K562 (cell line): ENCODE measurements at regions not wholly inside any gene's neighbourhood (a gene's known extent, or its start where the extent isn't known, plus 50 kb on each side); places are given as distances from the start of the nearest gene placed in this dataset.

Experiments
- ATAC-seq: fragments of 200-7000 bp; cut with Tn5 transposase; 3 replicates; pipeline ENCODE4 v1.9.1; 2020; ENCODE audit warnings: moderate library complexity
- BruUV-seq: library from RNA; stranded (reverse); fragments of 400-500 nt; replicated peaks from 2 replicates; lab custom pipeline; 2021; lab: Mats Ljungman, UMichigan
- CTCF ChIA-PET: fragments of 300-600 bp; formaldehyde crosslinking; extraction: SDS; loops from one replicate; lab custom pipeline; 2021; ENCODE audit warnings: low intra/inter-chr PET ratio; lab: Yijun Ruan, JAX
- POLR2A ChIA-PET: fragments of 300-600, 350-650 bp; sonication (Branson Sonifier 250); formaldehyde crosslinking; extraction: SDS; loops from one replicate; lab custom pipeline; 2021; ENCODE audit warnings: antibody characterized with exemption, inconsistent platforms; lab: Yijun Ruan, JAX
- DNase-seq, 4 experiments: peaks; one replicate each; pipeline versions ENCODE4 v3.0.0 to v3.0.0-alpha.2; 2011 to 2018; ENCODE audit warnings: low spot score in 3 of 4, mixed read lengths in 3 of 4; ENCODE audit errors: extremely low read depth in 1 of 4
- FAIRE-seq: peaks from 2 replicates; lab custom pipeline; 2011; peaks lifted over from hg19 to GRCh38; lab: Jason Lieb, UNC
- H2AFZ ChIP-seq: 2 replicates; pipeline ENCODE4 v1.6.0; 2011; ENCODE audit warnings: low read depth, low read length, control low read depth, inconsistent platforms
- H3K27ac ChIP-seq: fragments of 200-600 bp; 3 replicates; pipeline ENCODE4 v1.8.0; 2011; ENCODE audit warnings: low read depth, mild to moderate bottlenecking, control low read depth, inconsistent platforms, low read length, moderate library complexity, mixed read lengths; ENCODE audit errors: extremely low read depth
- H3K27me3 ChIP-seq, 2 experiments: fragments of 300-600 bp in 1 of 2; 2 replicates in 1 of 2; 3 replicates in 1 of 2; pipeline versions ENCODE4 v1.6.0 to v1.8.0; 2011; ENCODE audit warnings: inconsistent platforms in 2 of 2, low read length in 2 of 2, mild to moderate bottlenecking in 1 of 2, mixed read lengths in 1 of 2, moderate library complexity in 1 of 2; ENCODE audit not compliant: control insufficient read depth in 2 of 2, insufficient read depth in 2 of 2
- H3K36me3 ChIP-seq: fragments of 300-600 bp; 3 replicates; pipeline ENCODE4 v1.8.0; 2011; ENCODE audit warnings: mild to moderate bottlenecking, low read length, inconsistent platforms; ENCODE audit not compliant: control insufficient read depth, insufficient read depth
- H3K4me1 ChIP-seq, 2 experiments: fragments of 200-600 bp in 1 of 2; replicated peaks in 1 of 2; 2 replicates in 1 of 2; 3 replicates in 1 of 2; pipeline versions ENCODE4 v1.5.1 to v1.8.0; 2011; ENCODE audit warnings: inconsistent platforms in 2 of 2, low read length in 2 of 2, mild to moderate bottlenecking in 1 of 2, mixed read lengths in 1 of 2, moderate library complexity in 1 of 2; ENCODE audit not compliant: control insufficient read depth in 2 of 2, insufficient read depth in 2 of 2
- H3K4me2 ChIP-seq: 2 replicates; pipeline ENCODE4 v1.6.1; 2011; ENCODE audit warnings: low read length, control low read depth, inconsistent platforms, mixed read lengths; ENCODE audit not compliant: insufficient read depth
- H3K4me3 ChIP-seq: fragments of 200-600 bp; sonication (generic), shearing (Covaris generic); 2 replicates; pipeline ENCODE4 v1.5.1; 2016; ENCODE audit warnings: control low read depth, inconsistent platforms
- H3K79me2 ChIP-seq: fragments of 200-600 bp; 3 replicates; pipeline ENCODE4 v1.8.0; 2011; ENCODE audit warnings: low read length, inconsistent platforms; ENCODE audit not compliant: control insufficient read depth, insufficient read depth
- H3K9ac ChIP-seq, 2 experiments: 2 replicates each; pipeline versions ENCODE4 v1.6.0 to v1.6.1; 2011; ENCODE audit warnings: low read depth in 2 of 2, low read length in 2 of 2, control low read depth in 1 of 2, inconsistent platforms in 1 of 2, mild to moderate bottlenecking in 1 of 2, mixed read lengths in 1 of 2; ENCODE audit not compliant: insufficient read depth in 1 of 2
- H3K9me1 ChIP-seq: one replicate; pipeline ENCODE4 v1.6.0; 2011; ENCODE audit warnings: inconsistent platforms, mild to moderate bottlenecking, low read length, moderate library complexity; ENCODE audit not compliant: control insufficient read depth, insufficient read depth
- H3K9me3 ChIP-seq: replicated peaks from 2 replicates; pipeline ENCODE4 v1.5.1; 2011; ENCODE audit warnings: low read depth, low read length, inconsistent platforms; ENCODE audit not compliant: control insufficient read depth, insufficient read depth
- H4K20me1 ChIP-seq: replicated peaks from 2 replicates; pipeline ENCODE4 v1.6.1; 2011; ENCODE audit warnings: low read length, inconsistent platforms, mixed read lengths; ENCODE audit not compliant: control insufficient read depth, insufficient read depth
- GATA2 ChIP-seq: sonication (generic); formaldehyde crosslinking; IDR thresholded peaks from 2 replicates; pipeline ENCODE4 v1.4.0; 2020; ENCODE audit warnings: mild to moderate bottlenecking, missing genetic modification reagents
- HNRNPH1 ChIP-seq: fragments of 200-400 bp; formaldehyde crosslinking; optimal IDR thresholded peaks from 2 replicates; pipeline ENCODE3; 2017; ENCODE audit warnings: low read depth, mild to moderate bottlenecking, low read length, moderate library complexity
- JUNB ChIP-seq: fragments of 450-650 bp; formaldehyde crosslinking; conservative IDR thresholded peaks from 2 replicates; pipeline ENCODE4 v1.4.0; 2020; ENCODE audit warnings: mild to moderate bottlenecking
- SMAD3 ChIP-seq: fragments of 450-650 bp; formaldehyde crosslinking; conservative IDR thresholded peaks from 2 replicates; pipeline ENCODE4 v1.4.0; 2020; ENCODE audit warnings: mild to moderate bottlenecking
- SMARCE1 ChIP-seq: fragments of 450-650 bp; IDR thresholded peaks from 2 replicates; pipeline ENCODE4 v1.7.1; 2016; ENCODE audit warnings: mild to moderate bottlenecking
- WGBS: fragments of 100-300 bp; shearing (Covaris generic); methylation state at CpG from one replicate; pipeline ENCODE4 v1.1.6; 2016; ENCODE audit warnings: low coverage, mixed read lengths; ENCODE audit not compliant: insufficient coverage; ENCODE audit errors: missing lambda C conversion rate; 5-methylcytosine and 5-hydroxymethylcytosine counted together
- in situ Hi-C: fragments of 300-500 bp; cut with MboI; formaldehyde crosslinking; loops from 4 replicates; pipeline ENCODE4 v1.15.0; 2018; ENCODE audit warnings: inconsistent platforms, mixed read lengths
- intact Hi-C: fragments of 100-400 bp; cut with micrococcal nuclease; formaldehyde crosslinking; loops from 2 replicates; pipeline ENCODE4 v1.14.2; 2022
- TF ChIP-seq, protein P1 (sequence below): fragments of 250-450 bp; sonication (Bioruptor Pico); IDR thresholded peaks from 2 replicates; pipeline ENCODE4 v1.5.0; 2021
- TF ChIP-seq, protein P2 (sequence below): sonication (generic); formaldehyde crosslinking; IDR thresholded peaks from 2 replicates; pipeline ENCODE4 v1.8.1; 2023; ENCODE audit warnings: mild to moderate bottlenecking, missing genetic modification reagents

DNA sequence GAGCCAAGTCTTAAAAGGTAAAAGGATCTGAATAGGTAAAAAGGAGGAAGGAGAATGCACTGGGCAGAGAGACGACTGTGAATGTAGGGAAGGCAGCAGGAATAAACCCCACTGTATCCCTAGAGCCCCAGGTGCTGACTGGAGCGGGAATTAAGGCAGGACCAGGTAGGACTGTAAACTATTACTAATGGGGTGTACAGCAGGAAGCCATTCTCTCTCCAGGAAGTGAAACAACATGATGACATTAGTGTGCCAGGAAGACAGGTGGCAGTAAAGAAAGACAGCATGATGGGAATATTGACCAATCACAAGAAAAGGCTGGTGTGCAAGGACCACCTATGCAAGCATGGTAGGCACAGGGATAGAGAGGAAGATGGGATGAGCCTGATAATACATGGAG lies 433.0 kb downstream of the DNAH5 start:
- intact Hi-C loops = no loop called here
- no peak for ATAC-seq
- in situ Hi-C loops = no loop called here
- no peaks in the 10 kb centered on the region for H3K36me3 ChIP-seq
- H3K9ac ChIP-seq = no peak overlapping the region
- no peak for DNase-seq
- FAIRE-seq = no peak
- ChIA-PET POLR2A (no interaction called here), CTCF (no interaction called here)
- no peaks in the 10 kb centered on the region for H3K9me3 ChIP-seq
- H3K4me2 ChIP-seq = no peak overlapping the region
- no peaks in the 10 kb centered on the region for H4K20me1 ChIP-seq
- WGBS = 0% methylated on average over 2 of the region's 2 CpGs
- no TSS peak for BruUV-seq
- no peak overlapping the region for H2AFZ ChIP-seq
- no peaks in the 10 kb centered on the region for H3K79me2 ChIP-seq
- H3K4me3 ChIP-seq = no peak overlapping the region
- no peaks in the 10 kb centered on the region for H3K9me1 ChIP-seq
- no peaks in the 10 kb centered on the region for H3K4me1 ChIP-seq
- H3K27ac ChIP-seq = no peak overlapping the region
- no peaks in the 10 kb centered on the region for H3K27me3 ChIP-seq
- no peak for TF ChIP-seq HNRNPH1
- no peak for TF ChIP-seq SMARCE1
- TF ChIP-seq, protein P1, sequence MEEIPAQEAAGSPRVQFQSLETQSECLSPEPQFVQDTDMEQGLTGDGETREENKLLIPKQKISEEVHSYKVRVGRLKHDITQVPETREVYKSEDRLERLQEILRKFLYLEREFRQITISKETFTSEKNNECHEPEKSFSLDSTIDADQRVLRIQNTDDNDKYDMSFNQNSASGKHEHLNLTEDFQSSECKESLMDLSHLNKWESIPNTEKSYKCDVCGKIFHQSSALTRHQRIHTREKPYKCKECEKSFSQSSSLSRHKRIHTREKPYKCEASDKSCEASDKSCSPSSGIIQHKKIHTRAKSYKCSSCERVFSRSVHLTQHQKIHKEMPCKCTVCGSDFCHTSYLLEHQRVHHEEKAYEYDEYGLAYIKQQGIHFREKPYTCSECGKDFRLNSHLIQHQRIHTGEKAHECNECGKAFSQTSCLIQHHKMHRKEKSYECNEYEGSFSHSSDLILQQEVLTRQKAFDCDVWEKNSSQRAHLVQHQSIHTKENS = no peak
- TF ChIP-seq GATA2 (CRISPR knock-in tag) = no peak
- no peak for TF ChIP-seq JUNB (CRISPR knock-in tag)
- TF ChIP-seq SMAD3 (CRISPR knock-in tag) = no peak
- TF ChIP-seq, protein P2, sequence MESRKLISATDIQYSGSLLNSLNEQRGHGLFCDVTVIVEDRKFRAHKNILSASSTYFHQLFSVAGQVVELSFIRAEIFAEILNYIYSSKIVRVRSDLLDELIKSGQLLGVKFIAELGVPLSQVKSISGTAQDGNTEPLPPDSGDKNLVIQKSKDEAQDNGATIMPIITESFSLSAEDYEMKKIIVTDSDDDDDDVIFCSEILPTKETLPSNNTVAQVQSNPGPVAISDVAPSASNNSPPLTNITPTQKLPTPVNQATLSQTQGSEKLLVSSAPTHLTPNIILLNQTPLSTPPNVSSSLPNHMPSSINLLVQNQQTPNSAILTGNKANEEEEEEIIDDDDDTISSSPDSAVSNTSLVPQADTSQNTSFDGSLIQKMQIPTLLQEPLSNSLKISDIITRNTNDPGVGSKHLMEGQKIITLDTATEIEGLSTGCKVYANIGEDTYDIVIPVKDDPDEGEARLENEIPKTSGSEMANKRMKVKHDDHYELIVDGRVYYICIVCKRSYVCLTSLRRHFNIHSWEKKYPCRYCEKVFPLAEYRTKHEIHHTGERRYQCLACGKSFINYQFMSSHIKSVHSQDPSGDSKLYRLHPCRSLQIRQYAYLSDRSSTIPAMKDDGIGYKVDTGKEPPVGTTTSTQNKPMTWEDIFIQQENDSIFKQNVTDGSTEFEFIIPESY = no peak
